Glutamatergic neuron (in vitro differentiated cells): ENCODE measurements at regions not wholly inside any gene's neighbourhood (a gene's known extent, or its start where the extent isn't known, plus 50 kb on each side); places are given as distances from the start of the nearest gene placed in this dataset.

ENCODE experiments used
- DNase-seq: peaks from one replicate; pipeline ENCODE4 v3.0.0; 2022
- H3K27ac Mint-ChIP-seq: one replicate; pipeline ENCODE4 v1.8.0; 2020; ENCODE audit warnings: mild to moderate bottlenecking, mixed read lengths, inconsistent platforms; ENCODE audit not compliant: unreplicated experiment
- H3K27me3 Mint-ChIP-seq: one replicate; pipeline ENCODE4 v1.8.0; 2020; ENCODE audit warnings: mild to moderate bottlenecking, moderate library complexity, mixed read lengths, inconsistent platforms; ENCODE audit not compliant: unreplicated experiment
- H3K36me3 Mint-ChIP-seq: one replicate; pipeline ENCODE4 v1.8.0; 2020; ENCODE audit warnings: mild to moderate bottlenecking, mixed read lengths, inconsistent platforms; ENCODE audit not compliant: unreplicated experiment
- H3K4me1 Mint-ChIP-seq: one replicate; pipeline ENCODE4 v1.8.0; 2020; ENCODE audit warnings: mild to moderate bottlenecking, low read depth, mixed read lengths, inconsistent platforms; ENCODE audit not compliant: unreplicated experiment
- H3K4me3 Mint-ChIP-seq: one replicate; pipeline ENCODE4 v1.8.0; 2020; ENCODE audit warnings: mild to moderate bottlenecking, mixed read lengths, inconsistent platforms; ENCODE audit not compliant: unreplicated experiment
- H3K9me3 Mint-ChIP-seq: one replicate; pipeline ENCODE4 v1.8.0; 2020; ENCODE audit warnings: mild to moderate bottlenecking, moderate library complexity, mixed read lengths, inconsistent platforms; ENCODE audit not compliant: unreplicated experiment
- TF ChIP-seq, protein P1 (sequence below): fragments of 200-600 bp; sonication (generic); IDR thresholded peaks from one replicate; pipeline ENCODE4 v1.5.0; 2021; ENCODE audit not compliant: partially characterized antibody, unreplicated experiment

DNA sequence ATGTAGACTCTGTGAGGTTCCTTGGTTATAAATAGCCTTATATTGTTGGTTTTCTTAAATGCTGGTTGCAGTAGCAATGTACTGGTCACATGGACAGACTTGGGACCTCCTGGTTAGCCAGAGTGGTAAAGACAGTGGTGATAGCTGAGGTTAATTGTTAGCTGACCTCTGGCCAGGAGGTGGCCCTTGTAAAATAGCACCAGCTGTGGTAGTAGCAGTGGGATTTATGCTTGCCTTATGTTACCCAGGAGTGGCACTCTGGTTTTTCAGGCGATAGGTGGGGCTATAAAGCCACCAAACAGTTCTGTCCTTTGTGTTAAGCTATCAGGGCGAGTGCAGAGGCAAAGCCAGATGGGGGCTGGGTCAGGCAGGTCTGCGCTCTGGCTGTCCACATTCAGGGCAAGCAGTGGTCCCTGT lies 94.8 kb upstream of the SRD5A2 start:
- TF ChIP-seq, protein P1, sequence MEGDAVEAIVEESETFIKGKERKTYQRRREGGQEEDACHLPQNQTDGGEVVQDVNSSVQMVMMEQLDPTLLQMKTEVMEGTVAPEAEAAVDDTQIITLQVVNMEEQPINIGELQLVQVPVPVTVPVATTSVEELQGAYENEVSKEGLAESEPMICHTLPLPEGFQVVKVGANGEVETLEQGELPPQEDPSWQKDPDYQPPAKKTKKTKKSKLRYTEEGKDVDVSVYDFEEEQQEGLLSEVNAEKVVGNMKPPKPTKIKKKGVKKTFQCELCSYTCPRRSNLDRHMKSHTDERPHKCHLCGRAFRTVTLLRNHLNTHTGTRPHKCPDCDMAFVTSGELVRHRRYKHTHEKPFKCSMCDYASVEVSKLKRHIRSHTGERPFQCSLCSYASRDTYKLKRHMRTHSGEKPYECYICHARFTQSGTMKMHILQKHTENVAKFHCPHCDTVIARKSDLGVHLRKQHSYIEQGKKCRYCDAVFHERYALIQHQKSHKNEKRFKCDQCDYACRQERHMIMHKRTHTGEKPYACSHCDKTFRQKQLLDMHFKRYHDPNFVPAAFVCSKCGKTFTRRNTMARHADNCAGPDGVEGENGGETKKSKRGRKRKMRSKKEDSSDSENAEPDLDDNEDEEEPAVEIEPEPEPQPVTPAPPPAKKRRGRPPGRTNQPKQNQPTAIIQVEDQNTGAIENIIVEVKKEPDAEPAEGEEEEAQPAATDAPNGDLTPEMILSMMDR: no peak
- Mint-ChIP-seq H3K27me3 (peaks cover 3% of the 10 kb centered on the region), H3K27ac (no peak overlapping the region), H3K9me3 (peaks cover 9% of the 10 kb centered on the region), H3K4me3 (no peak overlapping the region), H3K36me3 (peaks cover 11% of the 10 kb centered on the region), H3K4me1 (no peaks in the 10 kb centered on the region)
- no peak for DNase-seq

GRCh38 chr2:31674446-31674845 lies 93.7 kb upstream of the SRD5A2 start:
- H3K27ac Mint-ChIP-seq: no peak overlapping the region
- H3K27me3 Mint-ChIP-seq: peaks cover 5% of the 10 kb centered on the region
- TF ChIP-seq, protein P1: no peak
- H3K4me1 Mint-ChIP-seq: no peaks in the 10 kb centered on the region
- H3K36me3 Mint-ChIP-seq: peaks cover 11% of the 10 kb centered on the region
- H3K4me3 Mint-ChIP-seq: no peak overlapping the region
- H3K9me3 Mint-ChIP-seq: peaks cover 7% of the 10 kb centered on the region
- DNase-seq: no peak

GRCh38 chr2:31666878-31667277 lies 86.1 kb upstream of the SRD5A2 start:
- Mint-ChIP-seq H3K27ac (no peak overlapping the region), H3K4me1 (no peaks in the 10 kb centered on the region), H3K36me3 (no peaks in the 10 kb centered on the region), H3K27me3 (peaks cover 2% of the 10 kb centered on the region), H3K4me3 (no peak overlapping the region), H3K9me3 (no peaks in the 10 kb centered on the region)
- no peak for DNase-seq
- TF ChIP-seq, protein P1: no peak

- Mint-ChIP-seq H3K4me3 (no peak overlapping the region), H3K9me3 (no peaks in the 10 kb centered on the region), H3K27me3 (peaks cover 2% of the 10 kb centered on the region), H3K27ac (no peak overlapping the region), H3K4me1 (no peaks in the 10 kb centered on the region), H3K36me3 (no peaks in the 10 kb centered on the region)
- TF ChIP-seq, protein P1: no peak
- no peak for DNase-seq
These were observed 84.4 kb upstream of the SRD5A2 start for GRCh38 chr2:31664949-31665724.

DNA sequence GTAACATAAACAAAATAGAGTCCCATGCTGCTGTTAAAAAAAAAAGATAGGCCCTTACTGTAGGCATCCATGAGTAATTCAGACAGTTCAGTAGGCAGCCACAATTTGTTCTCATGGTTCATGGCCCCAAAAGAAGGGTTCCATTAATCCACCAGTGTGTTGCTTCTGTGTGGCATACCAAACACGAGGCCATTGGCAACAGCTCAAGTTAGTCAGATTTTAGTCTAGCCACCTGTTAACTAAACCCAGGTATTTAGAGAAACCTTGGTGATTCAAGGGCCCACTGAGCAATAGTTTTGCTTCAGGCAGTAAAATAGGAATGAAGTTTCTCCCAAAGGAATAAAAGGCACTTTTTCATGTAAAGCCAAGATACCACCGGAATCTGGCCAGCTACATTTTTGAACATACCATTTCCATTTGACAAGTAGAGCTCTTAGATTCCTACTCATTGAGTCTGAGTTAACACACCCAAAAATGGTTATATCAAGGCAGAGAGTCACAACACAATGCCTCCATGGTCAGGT lies 80.1 kb upstream of the SRD5A2 start:
- H3K36me3 Mint-ChIP-seq: no peaks in the 10 kb centered on the region
- no peak overlapping the region for H3K27ac Mint-ChIP-seq
- H3K9me3 Mint-ChIP-seq: peaks cover 1% of the 10 kb centered on the region
- TF ChIP-seq, protein P1: no peak
- peaks cover 1% of the 10 kb centered on the region for H3K27me3 Mint-ChIP-seq
- no peak overlapping the region for H3K4me3 Mint-ChIP-seq
- DNase-seq: no peak
- no peaks in the 10 kb centered on the region for H3K4me1 Mint-ChIP-seq
